Activated CD4-positive, alpha-beta T cell treated with anti-CD3 and anti-CD28 coated beads, Interleukin-10, Interleukin-2, amounts not matched to agents 100 ng/mL and 50 ng/mL, durations not matched to agents 16 hours and 8 hours (primary cell): ENCODE measurements at regions not wholly inside any gene's neighbourhood (a gene's known extent, or its start where the extent isn't known, plus 50 kb on each side); places are given as distances from the start of the nearest gene placed in this dataset.
"Not testable (repeated sequence)": the region's sequence is repeated elsewhere in the genome, so short reads cannot be mapped to it uniquely, and the experiment has no call there.

Experiments
- DNase-seq: peaks from one replicate; pipeline ENCODE4 v3.0.0-alpha.2; 2020

DNA sequence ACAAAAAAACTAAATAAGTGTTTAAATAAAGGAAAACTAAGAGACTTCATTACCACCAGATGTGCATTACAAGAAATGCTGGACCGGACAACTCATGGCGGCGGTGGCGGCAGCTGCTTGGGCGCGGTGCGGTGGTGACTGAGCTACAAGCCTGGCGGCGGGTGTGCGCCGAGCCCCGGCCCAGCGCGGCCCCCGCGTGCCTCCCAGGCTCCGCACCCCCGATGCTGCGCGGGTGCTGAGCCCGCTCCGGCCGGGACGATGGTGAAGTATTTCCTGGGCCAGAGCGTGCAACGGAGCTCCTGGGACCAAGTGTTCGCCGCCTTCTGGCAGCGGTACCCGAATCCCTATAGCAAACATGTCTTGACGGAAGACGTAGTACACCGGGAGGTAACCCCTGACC lies 52.2 kb upstream of the RCOR3 start:
- DNase-seq, result no peak

DNA sequence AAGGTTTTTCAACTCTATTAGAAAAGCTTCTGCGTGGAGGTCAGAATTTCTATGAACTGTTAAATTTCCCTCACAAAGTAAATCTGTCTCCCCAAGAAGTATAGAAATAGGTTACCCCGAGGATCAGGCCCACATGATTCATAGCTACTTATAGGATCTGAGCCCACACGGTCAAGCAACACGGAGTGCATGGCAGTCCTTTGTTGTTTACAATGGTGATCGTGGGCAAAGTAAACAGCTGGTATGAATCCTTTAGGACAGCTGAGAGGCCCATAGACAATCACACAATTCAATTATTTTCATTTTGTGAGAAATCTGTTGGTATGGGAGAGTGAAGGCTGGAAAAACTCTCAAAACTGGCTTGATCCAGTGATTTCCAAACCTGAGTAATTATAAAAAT lies 58.9 kb upstream of the RCOR3 start:
- no peak for DNase-seq

DNA sequence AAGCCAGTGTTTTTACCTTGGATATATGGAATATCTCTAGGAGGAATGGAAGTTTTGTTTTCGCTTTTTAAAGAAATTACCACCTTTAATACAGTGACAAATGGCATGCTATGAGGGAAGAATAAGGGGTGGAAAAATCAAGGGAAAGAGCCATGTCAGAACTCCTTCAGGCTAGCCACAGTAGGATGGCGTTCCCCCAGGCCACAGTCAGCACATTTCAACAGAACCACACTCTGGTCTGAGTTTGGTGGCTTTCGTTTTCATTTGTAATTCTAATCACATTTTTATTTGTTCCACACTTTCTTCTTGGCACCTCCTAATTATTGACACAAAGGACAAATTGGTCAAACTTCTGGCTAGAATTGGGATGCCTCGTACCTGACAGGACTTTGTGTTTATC lies 60.3 kb upstream of the RCOR3 start:
- no peak for DNase-seq

DNA sequence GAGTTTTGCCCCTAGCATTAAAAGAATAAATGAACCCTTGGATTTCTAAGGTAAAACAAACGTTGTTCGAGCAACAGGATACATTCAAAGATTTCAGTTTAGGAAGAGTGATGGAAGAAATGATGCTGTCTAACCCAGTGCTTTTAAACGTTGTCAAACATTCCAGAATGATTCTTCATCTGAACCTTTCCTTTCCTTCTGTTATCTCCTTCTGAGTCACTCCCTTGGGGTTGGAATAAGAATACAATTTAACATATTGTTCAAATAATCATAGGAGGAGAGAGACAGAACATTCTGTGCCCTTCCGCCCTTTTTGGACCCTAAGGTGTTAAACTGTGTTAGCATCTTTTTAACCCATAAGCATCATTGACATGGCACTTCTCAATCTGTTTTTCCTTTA lies 61.1 kb upstream of the RCOR3 start:
- DNase-seq, result no peak

DNA sequence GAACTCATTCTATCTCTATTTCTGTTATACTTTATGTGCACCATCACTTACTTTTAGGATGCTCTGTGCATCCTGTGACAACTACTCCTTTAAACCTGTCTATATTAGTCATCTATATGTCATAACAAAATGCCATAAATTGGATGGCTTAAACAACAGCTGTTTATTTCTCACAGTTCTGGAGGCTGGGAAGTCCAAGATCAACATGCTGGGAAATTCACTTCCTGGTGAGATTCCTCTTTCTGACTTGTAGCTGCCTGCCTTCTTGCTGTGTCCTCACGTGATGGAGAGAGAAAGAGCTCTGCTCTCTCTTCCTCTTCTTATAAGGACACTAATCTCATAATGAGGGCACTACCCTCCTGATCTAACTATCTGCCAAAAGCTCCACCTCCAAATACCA lies 62.3 kb upstream of the RCOR3 start:
- DNase-seq, result no peak

DNA sequence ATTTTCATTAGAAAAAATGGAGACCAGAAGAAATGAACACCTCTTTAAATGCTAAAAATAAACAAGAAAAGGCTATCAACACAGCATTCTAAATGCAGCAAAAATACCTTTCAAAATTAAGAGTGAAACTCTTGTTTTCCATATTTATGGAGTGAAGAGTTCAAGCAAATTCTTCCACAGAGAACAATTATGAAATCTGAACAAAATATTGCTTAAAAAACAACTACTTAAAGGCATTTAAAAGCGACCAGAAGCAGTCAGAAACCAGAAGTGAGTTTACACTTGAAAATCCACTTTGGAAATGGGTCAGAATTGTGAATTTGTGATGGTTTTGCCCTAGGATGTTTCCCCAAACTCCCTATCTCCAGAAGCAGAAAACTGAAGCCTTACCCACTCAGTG lies 60.9 kb upstream of the KCNH1 start:
- DNase-seq, result no peak

DNA sequence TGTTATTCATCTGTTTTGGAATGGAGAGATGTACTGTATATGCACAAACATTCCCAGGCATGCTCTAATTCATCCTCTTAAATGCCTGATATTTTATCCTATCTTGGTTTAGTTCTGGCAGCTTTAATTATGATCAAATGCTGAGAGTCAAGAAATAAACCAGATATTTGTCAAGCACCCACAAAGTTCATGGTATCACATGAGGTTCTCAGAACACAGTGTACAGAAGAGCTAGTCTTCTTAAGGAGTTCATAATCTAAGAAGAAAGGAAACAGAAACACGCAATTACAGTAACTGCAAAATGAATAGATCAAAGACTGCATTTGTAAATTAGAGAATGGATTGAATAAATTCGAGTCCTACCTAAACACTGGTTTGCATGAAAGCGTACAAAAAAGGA lies 58.3 kb upstream of the KCNH1 start:
- DNase-seq, result peak; percentile 43

DNA sequence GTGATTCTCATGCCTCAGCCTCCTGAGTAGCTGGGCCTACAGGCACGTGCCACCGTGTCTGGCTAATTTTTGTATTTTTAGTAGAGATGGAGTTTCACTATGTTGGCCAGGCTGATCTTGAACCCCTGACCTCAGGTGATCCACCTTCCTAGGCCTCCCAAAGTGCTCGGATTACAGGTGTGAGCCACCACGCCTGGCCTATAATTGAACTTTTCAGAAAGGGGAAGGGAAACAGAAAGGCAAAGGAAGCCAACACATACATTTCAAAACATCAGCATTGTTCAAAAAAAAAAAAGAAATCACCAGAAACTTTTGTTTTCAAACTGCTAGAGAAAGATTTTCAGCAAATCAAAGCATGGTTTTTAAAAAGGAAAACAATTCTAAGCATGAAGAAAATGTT lies 54.8 kb upstream of the KCNH1 start:
- not testable (repeated sequence) for DNase-seq

DNA sequence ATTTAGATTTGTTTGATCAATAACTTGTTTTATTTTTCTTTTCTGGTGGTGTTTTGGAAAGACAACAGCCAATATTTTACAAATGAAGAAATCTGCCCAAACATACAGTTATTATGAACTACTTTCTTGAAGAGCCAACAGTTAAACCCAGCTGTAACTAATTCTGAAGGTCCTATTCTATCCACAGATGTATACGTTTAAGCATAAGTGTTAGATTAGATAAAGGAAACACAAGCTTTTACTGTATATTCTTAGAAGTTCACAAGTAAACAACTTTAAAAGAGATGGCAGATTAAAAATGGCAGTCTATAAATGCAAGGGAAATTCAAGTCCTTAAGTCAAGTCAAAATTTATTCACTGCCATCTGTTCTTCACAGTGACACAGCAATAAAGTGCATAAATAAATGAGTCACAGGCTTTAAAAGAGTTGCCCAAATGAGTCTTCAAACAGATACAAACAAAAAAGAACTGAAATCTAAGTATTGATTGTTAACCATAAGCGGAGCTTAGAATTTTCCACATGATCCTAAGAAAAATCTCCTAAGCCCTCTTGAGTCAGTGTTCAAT lies 49.9 kb upstream of the KCNH1 start:
- peak; percentile 1 for DNase-seq
